HL-60/S4 (cell line): ENCODE measurements at regions not wholly inside any gene's neighbourhood (a gene's known extent, or its start where the extent isn't known, plus 50 kb on each side); places are given as distances from the start of the nearest gene placed in this dataset.

Experiments used
- in situ Hi-C: fragments of 300-500 bp; cut with MboI; formaldehyde crosslinking; loops from 2 replicates; pipeline ENCODE4 v1.14.3; 2022; ENCODE audit warnings: low sequenced_read_pairs

DNA sequence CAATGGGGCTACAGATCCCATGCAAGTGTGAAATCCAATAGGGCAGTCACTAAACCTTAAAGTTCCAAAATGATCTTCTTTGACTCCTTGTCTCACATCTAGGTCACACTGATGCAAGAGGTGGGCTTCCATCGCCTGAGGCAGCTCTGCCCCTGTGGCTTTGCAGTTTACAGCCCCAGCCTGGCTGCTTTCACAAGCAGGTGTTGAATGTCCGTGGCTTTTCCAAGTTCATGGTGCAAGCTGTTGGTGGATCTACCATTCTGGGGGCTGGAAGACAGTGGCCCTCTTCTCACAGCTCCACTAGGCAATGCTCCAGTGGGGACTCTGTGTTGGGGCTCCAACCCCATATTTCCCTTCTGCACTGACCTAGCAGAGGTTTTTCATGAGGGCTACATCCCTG, 68.5 kb upstream of the PRR20G start:
- in situ Hi-C loops: no loop called here

DNA sequence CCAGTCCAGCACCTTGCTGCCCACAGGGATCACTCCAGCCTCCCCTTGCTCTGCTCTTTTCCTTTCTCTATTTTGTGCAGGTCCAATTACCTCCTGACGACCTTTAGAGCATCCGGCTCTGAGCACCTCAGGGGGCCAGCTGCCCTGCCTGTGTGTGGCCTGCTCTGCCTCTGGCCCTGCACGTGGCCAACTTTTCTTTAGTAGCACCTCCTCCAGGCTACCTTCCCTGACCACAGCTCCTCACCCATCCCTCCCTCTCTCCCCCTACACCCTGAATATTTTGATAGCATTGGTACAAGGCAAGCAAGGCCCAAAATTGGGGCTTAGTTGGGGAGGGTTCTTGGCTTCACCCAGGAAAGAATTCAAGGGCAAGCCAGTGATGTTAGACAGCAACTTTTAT, 66.9 kb upstream of the PRR20G start:
- in situ Hi-C loops: no loop called here

DNA sequence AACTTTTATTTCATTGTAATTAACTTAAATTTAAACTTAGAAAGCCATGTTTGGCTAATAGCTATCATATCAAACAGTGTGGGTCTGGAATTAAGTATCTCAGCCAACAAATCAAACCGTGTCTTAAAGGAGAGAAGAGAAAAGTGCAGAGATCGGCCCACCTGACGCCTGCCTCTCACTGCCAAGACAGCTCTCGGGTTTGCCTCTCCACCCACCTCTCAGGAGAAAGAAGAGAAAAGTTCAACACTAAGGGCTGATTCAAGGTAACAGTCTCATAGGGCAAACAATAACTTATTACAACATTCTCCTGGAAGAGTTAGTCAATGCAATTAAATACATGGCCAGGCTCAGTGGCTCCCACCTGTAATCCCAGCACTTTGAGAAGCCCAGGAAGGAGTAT, 64.8 kb upstream of the PRR20G start:
- in situ Hi-C loops: no loop called here

- in situ Hi-C loops: no loop called here
Observed at GRCh38 chr3:127351775-127352350, 64.0 kb upstream of the PRR20G start.

DNA sequence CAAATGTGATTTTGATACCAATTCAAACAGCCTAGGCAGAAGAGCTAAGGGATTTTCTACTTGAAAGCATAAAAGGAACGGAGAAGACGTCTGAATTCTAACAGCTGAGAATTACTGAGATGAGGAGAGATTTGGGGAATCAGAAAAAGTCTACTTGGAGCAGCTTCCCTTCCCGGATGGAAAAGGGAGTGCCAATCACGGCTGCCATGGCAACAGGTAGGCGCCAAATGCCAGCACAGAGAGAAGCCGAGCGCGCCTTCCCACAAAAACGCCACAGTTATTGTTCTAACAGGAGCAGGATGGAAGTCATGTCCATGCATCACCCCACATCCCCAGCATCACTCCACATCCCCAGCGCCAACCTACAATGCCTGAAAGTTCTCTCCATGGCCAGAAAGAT, 63.5 kb upstream of the PRR20G start:
- in situ Hi-C loops: no loop called here

DNA sequence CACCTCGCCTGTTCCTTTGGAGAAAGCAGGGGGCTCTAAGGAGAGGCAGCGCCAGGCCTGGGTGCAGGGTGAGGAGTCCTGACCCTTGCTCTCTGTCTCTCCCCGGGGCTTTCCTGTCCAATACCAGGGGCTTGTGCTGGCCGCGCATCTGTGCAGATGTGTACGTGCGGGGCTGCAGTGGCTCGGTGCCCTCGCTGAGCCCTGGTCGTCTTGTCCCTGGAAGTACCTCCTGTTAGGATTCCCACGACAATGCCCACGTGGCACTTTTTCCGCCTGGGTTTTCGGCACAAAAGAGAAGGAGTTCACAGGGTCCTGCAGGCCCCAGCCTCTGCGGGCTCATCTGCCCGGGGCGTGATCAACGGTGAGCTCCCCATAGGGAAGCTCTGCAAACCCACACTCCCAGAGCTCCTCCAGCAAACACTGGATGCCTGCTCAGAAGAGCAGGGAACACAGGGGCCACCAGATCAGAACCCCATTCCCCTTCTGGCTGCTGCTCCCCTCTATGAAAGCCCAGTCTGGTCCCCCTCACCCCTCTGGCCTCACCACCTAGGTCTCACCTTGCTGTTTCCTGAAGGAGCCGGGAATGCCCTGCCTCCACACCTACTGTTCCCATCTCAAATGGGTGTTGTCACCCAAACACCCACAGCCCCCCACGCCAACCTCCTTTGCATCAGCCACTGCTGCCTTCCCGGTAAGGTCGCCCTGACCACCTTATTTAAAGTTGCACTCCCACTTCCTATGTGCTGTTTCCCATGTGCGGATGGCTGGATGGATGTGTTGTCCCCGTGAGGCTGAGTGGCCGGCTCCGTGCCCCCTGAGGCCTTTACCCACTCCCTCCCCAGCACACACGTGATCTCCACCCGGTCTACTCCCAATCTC, 62.6 kb upstream of the PRR20G start:
- in situ Hi-C loops: no loop called here

- in situ Hi-C loops: no loop called here
Observed at GRCh38 chr3:127349501-127350171, 61.8 kb upstream of the PRR20G start.

- in situ Hi-C loops: no loop called here
Observed at GRCh38 chr3:127342735-127343134, 54.9 kb upstream of the PRR20G start.

GRCh38 chr3:127339928-127340861, 52.3 kb upstream of the PRR20G start:
- in situ Hi-C loops: no loop called here

DNA sequence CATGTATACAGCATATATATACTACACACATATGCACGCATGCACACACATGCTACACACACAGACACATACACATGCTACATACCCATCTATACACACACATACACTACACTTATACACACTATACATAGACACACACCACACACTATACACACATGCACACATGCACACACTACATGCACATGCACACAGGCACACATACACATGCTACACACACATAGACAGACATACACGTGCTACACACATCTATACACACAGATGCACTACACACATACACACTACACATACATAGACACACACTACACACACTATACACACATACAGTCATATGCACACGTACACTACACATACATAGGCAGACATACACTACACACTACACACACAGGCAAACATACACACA, 51.2 kb upstream of the PRR20G start:
- in situ Hi-C loops: no loop called here

GRCh38 chr3:127337911-127338531, 50.2 kb upstream of the PRR20G start:
- in situ Hi-C loops: no loop called here
